ENCODE measurements at regions not wholly inside any gene's neighbourhood (a gene's known extent, or its start where the extent isn't known, plus 50 kb on each side); places are given as distances from the start of the nearest gene placed in this dataset.

DNA sequence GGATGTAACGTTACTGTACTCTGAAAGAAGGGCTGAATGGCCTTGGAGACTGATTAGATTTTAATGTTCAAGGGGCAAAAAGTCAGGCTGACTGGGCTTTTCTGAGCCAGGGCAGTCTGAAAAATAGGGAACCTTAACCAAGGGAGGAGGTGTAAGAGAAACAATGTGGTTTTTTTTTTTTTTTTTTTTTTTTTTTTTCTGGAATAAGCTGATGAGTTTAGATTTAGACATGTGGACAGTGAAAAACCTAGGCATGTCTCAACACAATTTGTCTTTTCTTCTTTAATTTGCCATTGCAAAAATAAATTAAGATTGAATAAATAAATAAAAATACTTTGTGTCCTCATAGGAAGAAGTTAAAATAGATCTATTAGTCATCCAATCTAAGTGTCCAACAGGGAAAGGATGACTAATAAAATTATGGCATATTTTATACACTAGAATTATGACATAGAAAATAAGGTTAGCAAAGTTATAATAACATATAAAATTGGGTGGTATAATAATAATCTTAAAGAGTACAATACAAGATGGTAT lies 237.6 kb upstream of the TRIB2 start:
- no peak for ATAC-seq
- no peak overlapping the region for H3K4me3 ChIP-seq
- CTCF ChIA-PET, result no interaction called here

DNA sequence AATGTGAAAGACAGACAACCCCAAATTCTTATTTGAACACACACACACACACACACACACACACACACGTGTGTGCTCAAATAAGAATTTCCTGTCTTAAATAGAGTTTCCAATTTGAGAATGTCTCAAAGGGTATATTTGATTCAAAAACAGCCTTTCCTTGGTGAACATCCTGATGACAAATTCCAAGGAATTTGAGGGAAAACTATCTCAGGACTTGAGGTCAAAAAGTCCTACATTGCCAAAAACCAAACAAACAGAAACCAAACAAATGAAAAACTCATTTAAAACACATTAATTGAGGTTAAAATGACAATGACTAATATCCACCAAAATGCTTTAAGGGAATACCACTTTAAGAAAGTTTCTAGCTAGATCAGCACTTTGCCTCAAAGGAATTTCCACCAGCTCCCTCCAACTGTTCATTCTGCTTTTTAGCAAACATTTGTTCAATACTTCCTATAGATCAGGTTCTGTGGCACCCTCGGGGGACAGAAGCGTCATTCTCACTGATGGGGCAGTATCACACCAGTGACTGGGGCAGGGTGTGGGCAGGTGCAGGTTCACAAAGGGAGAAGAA lies 232.1 kb upstream of the TRIB2 start:
- no peak for FAIRE-seq
- 5% methylated on average over 3 of the region's 3 CpGs for WGBS (ENCODE audit: missing lambda C conversion rate)
- DNase-seq (ENCODE audit: low read depth in 1 of 2, low spot score in 1 of 2), result no peak
- no peak for ATAC-seq
- Histone ChIP-seq H3K27ac (no peak overlapping the region), H3K4me2 (no peak overlapping the region), H3K4me1 (no peaks in the 10 kb centered on the region), H3K4me3 (no peak overlapping the region), H3K9me3 (no peaks in the 10 kb centered on the region)
- POLR2A ChIA-PET, result no interaction called here
- TF ChIP-seq, protein P1, sequence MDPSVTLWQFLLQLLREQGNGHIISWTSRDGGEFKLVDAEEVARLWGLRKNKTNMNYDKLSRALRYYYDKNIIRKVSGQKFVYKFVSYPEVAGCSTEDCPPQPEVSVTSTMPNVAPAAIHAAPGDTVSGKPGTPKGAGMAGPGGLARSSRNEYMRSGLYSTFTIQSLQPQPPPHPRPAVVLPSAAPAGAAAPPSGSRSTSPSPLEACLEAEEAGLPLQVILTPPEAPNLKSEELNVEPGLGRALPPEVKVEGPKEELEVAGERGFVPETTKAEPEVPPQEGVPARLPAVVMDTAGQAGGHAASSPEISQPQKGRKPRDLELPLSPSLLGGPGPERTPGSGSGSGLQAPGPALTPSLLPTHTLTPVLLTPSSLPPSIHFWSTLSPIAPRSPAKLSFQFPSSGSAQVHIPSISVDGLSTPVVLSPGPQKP (IDR thresholded peaks at IDR 0.05; ENCODE audit: low read depth, low read length), result no peak
- CTCF ChIA-PET, result interaction anchor here (1.2 kb wide), 1 partner anchor 101 kb away, joined by 3 read pairs; no protein-coding TSS in a partner anchor

More for the DNA sequence above, 237.6 kb upstream of the TRIB2 start:
- WGBS (ENCODE audit: missing lambda C conversion rate), result 19% methylated on average over 1 of the region's 1 CpG
- Histone ChIP-seq H3K27ac (no peak overlapping the region), H3K9me3 (no peaks in the 10 kb centered on the region), H3K4me1 (no peaks in the 10 kb centered on the region), H3K4me2 (no peak overlapping the region)
- POLR2A ChIA-PET, result no interaction called here
- no peak for DNase-seq (ENCODE audit: low read depth in 1 of 2, low spot score in 1 of 2)
- no peak for FAIRE-seq
- TF ChIP-seq KDM1A (IDR thresholded peaks at IDR 0.05; ENCODE audit: low read depth), result no peak
- TF ChIP-seq, protein P2, sequence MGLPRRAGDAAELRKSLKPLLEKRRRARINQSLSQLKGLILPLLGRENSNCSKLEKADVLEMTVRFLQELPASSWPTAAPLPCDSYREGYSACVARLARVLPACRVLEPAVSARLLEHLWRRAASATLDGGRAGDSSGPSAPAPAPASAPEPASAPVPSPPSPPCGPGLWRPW (IDR thresholded peaks at IDR 0.05), result no peak
- TF ChIP-seq GATA3 (IDR thresholded peaks at IDR 0.05; ENCODE audit: borderline replicate concordance), result no peak
- no peak for TF ChIP-seq JUN (IDR thresholded peaks at IDR 0.05)
- TF ChIP-seq HEYL (CRISPR knock-in tag; IDR thresholded peaks at IDR 0.05), result no peak

DNA sequence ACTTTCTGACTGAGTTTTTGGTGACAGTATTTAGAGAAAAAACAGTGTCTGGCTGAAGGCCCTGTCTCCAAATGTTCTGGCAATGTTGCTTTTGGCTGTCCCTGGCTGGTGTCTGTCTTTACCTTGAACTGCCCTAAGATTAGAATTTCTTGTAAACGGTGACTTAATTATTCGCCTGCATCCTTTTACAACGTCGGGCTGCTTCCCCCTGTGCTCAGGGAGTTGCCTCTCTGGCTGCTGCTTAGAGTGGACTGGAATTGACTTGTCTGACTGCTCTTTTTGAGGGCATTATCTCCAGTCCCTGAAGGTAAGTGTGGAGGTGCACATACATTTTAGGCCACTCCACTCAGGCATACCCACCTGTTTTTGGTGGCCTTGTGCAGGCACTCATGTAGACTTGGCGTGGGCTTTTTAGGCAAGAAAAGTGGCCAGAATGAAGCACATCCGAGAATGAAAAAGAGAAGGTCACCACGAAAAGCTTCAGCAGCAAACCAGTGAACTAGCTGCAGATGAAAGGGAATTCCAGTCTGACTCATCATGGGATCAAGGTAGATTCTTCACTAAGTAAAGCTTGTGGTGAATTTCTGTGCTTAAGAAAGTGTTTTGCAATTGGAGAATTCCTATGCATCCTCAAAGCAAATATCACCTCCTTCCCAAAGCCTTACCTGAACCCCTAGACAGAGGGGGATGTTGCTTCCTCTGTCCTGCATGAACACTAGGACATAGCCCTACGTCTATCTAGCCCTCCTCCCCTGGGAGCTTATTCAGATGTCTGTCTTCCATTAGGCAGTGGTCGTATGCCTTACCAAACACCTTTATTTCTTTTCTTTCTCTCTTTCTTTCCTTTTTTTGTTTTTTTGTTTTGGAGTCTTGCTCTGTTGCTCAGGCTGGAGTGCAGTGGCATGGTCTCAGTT lies 230.3 kb upstream of the TRIB2 start:
- TF ChIP-seq GATA3 (IDR thresholded peaks at IDR 0.05; ENCODE audit: borderline replicate concordance) (no peak), BHLHE40 (IDR thresholded peaks at IDR 0.05; ENCODE audit: low read depth, low read length) (no peak), HOXA7 (CRISPR knock-in tag; IDR thresholded peaks at IDR 0.05) (no peak), ZSCAN20 (CRISPR knock-in tag; IDR thresholded peaks at IDR 0.05) (no peak), JUN (IDR thresholded peaks at IDR 0.05) (no peak), CHD4 (IDR thresholded peaks at IDR 0.05; ENCODE audit: borderline replicate concordance) (no peak)
- no peak for FAIRE-seq
- 3% methylated on average over 9 of the region's 9 CpGs for WGBS (ENCODE audit: missing lambda C conversion rate)
- H3K9me3 ChIP-seq, result no peaks in the 10 kb centered on the region
- DNase-seq (ENCODE audit: low read depth in 1 of 2, low spot score in 1 of 2), result peak in 1 of 2 experiments; percentile 4
- H3K27ac ChIP-seq, result no peak overlapping the region
- ATAC-seq, result 0 out of 6 replicates have a peak, but pooled peaks of 1 of the 2 experiments have one; percentile 46
- H3K4me3 ChIP-seq, result no peak overlapping the region
- H3K4me1 ChIP-seq, result no peaks in the 10 kb centered on the region
- ChIA-PET POLR2A (no interaction called here), CTCF (no interaction called here)
- H3K4me2 ChIP-seq, result no peak overlapping the region

DNA sequence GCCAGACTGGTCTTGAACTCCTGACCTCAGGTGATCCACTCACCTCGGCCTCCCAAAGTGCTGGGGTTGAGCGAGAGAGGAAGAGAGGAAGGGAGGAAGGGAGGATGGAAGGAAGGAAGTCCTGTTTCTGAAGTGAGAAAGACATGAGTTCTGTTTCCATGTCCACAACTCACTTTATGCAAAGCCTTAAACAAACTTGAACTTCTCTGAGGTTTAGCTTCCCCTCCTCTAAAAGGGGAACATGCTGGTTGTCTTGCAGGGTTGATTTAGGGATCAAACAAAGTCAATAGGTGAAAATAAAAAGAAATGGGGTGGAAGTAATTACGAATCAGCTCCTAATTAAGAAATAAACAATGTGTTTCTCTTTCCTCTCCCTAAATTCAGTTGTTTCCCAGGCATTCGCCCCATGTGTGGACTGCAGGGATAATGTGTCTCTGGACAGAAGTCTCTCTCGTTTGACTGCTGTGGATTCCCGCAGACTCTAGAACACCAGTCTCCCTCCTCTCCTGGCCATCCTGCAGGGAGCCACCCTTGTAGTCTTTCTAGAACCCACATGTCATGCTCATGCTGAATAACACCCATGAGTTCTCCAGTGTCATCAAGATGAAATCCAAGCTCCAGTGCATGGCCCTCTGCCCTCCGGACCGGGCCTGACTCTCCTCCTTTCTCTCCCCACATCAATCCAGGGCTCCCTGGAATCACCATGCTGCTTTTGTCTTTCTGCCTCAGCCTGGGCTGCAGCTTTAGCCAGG lies 229.3 kb upstream of the TRIB2 start:
- Histone ChIP-seq H3K9me3 (no peaks in the 10 kb centered on the region), H3K4me3 (no peak overlapping the region), H3K4me1 (no peaks in the 10 kb centered on the region), H3K4me2 (no peak overlapping the region), H3K27ac (no peak overlapping the region)
- no peak for FAIRE-seq
- ChIA-PET CTCF (no interaction called here), POLR2A (no interaction called here)
- DNase-seq (ENCODE audit: low read depth in 1 of 2, low spot score in 1 of 2), result no peak
- TF ChIP-seq RCOR1 (IDR thresholded peaks at IDR 0.05; ENCODE audit: low read depth, low read length) (no peak), SREBF2 (IDR thresholded peaks at IDR 0.05) (no peak), HOXB13 (CRISPR knock-in tag; IDR thresholded peaks at IDR 0.05; ENCODE audit: low read depth) (no peak), ZNF302 (CRISPR knock-in tag; IDR thresholded peaks at IDR 0.05) (no peak), RAD21 (conservative IDR thresholded peaks at IDR 0.05 in 1 of 2, IDR thresholded peaks at IDR 0.05 in 1 of 2) (no peak)
- 13% methylated on average over 8 of the region's 8 CpGs for WGBS (ENCODE audit: missing lambda C conversion rate)
- ATAC-seq, result no peak

Measured in A549 (cell line).